ENCODE measurements at regions not wholly inside any gene's neighbourhood (a gene's known extent, or its start where the extent isn't known, plus 50 kb on each side); places are given as distances from the start of the nearest gene placed in this dataset.

- no peak for DNase-seq (ENCODE audit: extremely low read depth in 1 of 11, low read depth in 9 of 11, low spot score in 4 of 11)
These were observed 622.6 kb downstream of the KCNJ2 start for GRCh38 chr17:70791748-70792443.

- DNase-seq (ENCODE audit: extremely low read depth in 1 of 11, low read depth in 9 of 11, low spot score in 4 of 11), result no peak
These were observed 625.4 kb downstream of the KCNJ2 start for GRCh38 chr17:70794738-70795137.

GRCh38 chr17:70795620-70796019 lies 626.3 kb downstream of the KCNJ2 start:
- DNase-seq (ENCODE audit: extremely low read depth in 1 of 11, low read depth in 9 of 11, low spot score in 4 of 11), result no peak

- DNase-seq (ENCODE audit: extremely low read depth in 1 of 11, low read depth in 9 of 11, low spot score in 4 of 11), result no peak
These were observed 627.4 kb downstream of the KCNJ2 start for GRCh38 chr17:70796757-70797156.

- DNase-seq (ENCODE audit: extremely low read depth in 1 of 11, low read depth in 9 of 11, low spot score in 4 of 11), result no peak
These were observed 627.8 kb downstream of the KCNJ2 start for GRCh38 chr17:70797166-70797565.

GRCh38 chr17:70804161-70804560 lies 634.8 kb downstream of the KCNJ2 start:
- no peak for DNase-seq (ENCODE audit: extremely low read depth in 1 of 11, low read depth in 9 of 11, low spot score in 4 of 11)

- DNase-seq (ENCODE audit: extremely low read depth in 1 of 11, low read depth in 9 of 11, low spot score in 4 of 11), result no peak
These were observed 639.3 kb downstream of the KCNJ2 start for GRCh38 chr17:70808596-70808995.

GRCh38 chr17:70810609-70811008 lies 641.3 kb downstream of the KCNJ2 start:
- peak in 2 of 11 donors; percentile 2 to 5 for DNase-seq (ENCODE audit: extremely low read depth in 1 of 11, low read depth in 9 of 11, low spot score in 4 of 11)

GRCh38 chr17:70813355-70813930 lies 644.1 kb downstream of the KCNJ2 start:
- no peak for DNase-seq (ENCODE audit: extremely low read depth in 1 of 11, low read depth in 9 of 11, low spot score in 4 of 11)

- DNase-seq (ENCODE audit: extremely low read depth in 1 of 11, low read depth in 9 of 11, low spot score in 4 of 11), result no peak
These were observed 649.9 kb downstream of the KCNJ2 start for GRCh38 chr17:70819183-70819582.

- no peak for DNase-seq (ENCODE audit: extremely low read depth in 1 of 11, low read depth in 9 of 11, low spot score in 4 of 11)
These were observed 650.9 kb downstream of the KCNJ2 start for GRCh38 chr17:70820276-70820675.

- DNase-seq (ENCODE audit: extremely low read depth in 1 of 11, low read depth in 9 of 11, low spot score in 4 of 11), result no peak
These were observed 656.2 kb downstream of the KCNJ2 start for GRCh38 chr17:70825321-70826125.

GRCh38 chr17:70829876-70830275 lies 660.5 kb downstream of the KCNJ2 start:
- DNase-seq (ENCODE audit: extremely low read depth in 1 of 11, low read depth in 9 of 11, low spot score in 4 of 11), result no peak

- DNase-seq (ENCODE audit: extremely low read depth in 1 of 11, low read depth in 9 of 11, low spot score in 4 of 11), result no peak
These were observed 664.7 kb downstream of the KCNJ2 start for GRCh38 chr17:70834039-70834438.

GRCh38 chr17:70848785-70849184 lies 679.5 kb downstream of the KCNJ2 start:
- DNase-seq (ENCODE audit: extremely low read depth in 1 of 11, low read depth in 9 of 11, low spot score in 4 of 11), result no peak

- no peak for DNase-seq (ENCODE audit: extremely low read depth in 1 of 11, low read depth in 9 of 11, low spot score in 4 of 11)
These were observed 686.2 kb downstream of the KCNJ2 start for GRCh38 chr17:70855401-70856054.

GRCh38 chr17:70857351-70857750 lies 688.0 kb downstream of the KCNJ2 start:
- DNase-seq (ENCODE audit: extremely low read depth in 1 of 11, low read depth in 9 of 11, low spot score in 4 of 11), result no peak

- DNase-seq (ENCODE audit: extremely low read depth in 1 of 11, low read depth in 9 of 11, low spot score in 4 of 11), result no peak
These were observed 690.5 kb downstream of the KCNJ2 start for GRCh38 chr17:70859829-70860228.

- DNase-seq (ENCODE audit: extremely low read depth in 1 of 11, low read depth in 9 of 11, low spot score in 4 of 11), result no peak
These were observed 693.0 kb downstream of the KCNJ2 start for GRCh38 chr17:70862295-70862694.

All from renal cortex interstitium (tissue), 11 donors.